ENCODE measurements at regions not wholly inside any gene's neighbourhood (a gene's known extent, or its start where the extent isn't known, plus 50 kb on each side); places are given as distances from the start of the nearest gene placed in this dataset.
"Not testable (repeated sequence)": the region's sequence is repeated elsewhere in the genome, so short reads cannot be mapped to it uniquely, and the experiment has no call there.

DNA sequence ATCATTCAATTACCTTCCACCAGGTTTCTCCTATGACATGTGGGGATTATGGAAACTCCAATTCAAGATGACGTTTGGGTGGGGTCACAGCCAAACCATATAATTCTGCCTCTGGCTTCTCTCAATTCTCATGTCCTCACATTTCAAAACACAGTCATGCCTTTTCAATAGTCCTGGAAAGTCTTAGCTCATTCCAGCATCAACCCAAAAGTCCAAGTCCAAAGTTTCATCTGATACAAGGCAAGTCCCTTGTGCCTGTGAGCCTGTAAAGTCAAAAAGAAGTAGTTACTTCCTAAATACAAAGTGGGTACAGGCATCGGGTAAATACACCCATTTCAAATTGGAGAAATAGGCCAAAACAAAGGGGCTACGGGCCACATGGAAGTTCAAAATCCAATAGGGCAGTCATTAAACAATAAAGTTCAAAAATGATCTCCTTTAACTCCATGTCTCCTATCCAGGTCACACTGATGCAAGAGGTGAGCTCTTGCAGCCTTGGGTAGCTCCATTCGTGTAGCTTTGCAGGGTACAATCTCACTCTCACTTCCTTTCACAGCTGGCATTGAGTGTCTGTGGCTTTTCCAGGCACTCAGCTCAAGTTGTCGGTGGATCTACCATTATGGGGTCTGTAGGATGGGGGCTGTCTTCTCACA, 112.9 kb downstream of the FCRL5 start:
- no peak overlapping the region for H3K27ac ChIP-seq
- TF ChIP-seq, protein P1, sequence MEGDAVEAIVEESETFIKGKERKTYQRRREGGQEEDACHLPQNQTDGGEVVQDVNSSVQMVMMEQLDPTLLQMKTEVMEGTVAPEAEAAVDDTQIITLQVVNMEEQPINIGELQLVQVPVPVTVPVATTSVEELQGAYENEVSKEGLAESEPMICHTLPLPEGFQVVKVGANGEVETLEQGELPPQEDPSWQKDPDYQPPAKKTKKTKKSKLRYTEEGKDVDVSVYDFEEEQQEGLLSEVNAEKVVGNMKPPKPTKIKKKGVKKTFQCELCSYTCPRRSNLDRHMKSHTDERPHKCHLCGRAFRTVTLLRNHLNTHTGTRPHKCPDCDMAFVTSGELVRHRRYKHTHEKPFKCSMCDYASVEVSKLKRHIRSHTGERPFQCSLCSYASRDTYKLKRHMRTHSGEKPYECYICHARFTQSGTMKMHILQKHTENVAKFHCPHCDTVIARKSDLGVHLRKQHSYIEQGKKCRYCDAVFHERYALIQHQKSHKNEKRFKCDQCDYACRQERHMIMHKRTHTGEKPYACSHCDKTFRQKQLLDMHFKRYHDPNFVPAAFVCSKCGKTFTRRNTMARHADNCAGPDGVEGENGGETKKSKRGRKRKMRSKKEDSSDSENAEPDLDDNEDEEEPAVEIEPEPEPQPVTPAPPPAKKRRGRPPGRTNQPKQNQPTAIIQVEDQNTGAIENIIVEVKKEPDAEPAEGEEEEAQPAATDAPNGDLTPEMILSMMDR (IDR thresholded peaks at IDR 0.05) = no peak
- no peak for TF ChIP-seq ZFX (IDR thresholded peaks at IDR 0.05; ENCODE audit: borderline replicate concordance)

DNA sequence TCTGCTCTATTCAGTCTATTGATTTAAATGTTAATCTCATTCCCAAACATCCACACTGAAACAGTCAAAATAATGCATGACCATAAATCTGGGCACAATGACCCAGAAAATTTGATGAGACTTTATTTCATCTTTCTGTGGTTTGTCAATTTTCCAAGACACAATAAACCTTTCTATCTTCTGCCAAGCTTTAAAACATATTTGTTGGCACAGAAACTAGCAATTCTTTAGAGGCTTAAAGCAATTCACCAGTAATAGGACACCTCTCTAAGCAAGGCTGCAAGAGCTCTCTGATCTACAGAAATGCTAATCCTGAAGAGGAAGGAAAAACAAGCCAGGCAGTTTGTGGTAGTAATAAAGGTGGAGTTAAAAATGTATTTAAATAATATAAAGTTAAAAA, 113.7 kb downstream of the FCRL5 start:
- TF ChIP-seq, protein P1 (IDR thresholded peaks at IDR 0.05) = no peak
- TF ChIP-seq ZFX (IDR thresholded peaks at IDR 0.05; ENCODE audit: borderline replicate concordance) = no peak
- H3K27ac ChIP-seq = no peak overlapping the region

DNA sequence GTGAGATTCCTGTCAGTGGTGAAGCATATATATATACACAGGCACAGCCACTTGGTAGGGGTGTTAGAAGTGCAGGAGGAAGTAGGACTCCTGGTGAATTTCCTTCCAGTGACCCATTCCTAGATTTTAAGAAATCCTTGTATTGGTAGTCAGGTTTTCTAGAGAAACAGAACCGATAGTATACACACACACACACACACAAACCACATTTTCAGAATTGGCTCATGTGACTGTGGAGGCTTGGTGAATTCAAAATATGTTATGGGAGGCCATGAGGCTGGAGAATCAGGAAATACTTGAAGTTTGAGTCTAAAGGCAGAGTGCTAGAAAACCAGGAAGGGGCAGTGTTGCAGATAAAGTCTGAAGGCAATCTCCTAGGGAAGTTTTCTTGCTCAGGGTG, 114.2 kb downstream of the FCRL5 start:
- TF ChIP-seq, protein P1 (IDR thresholded peaks at IDR 0.05) = no peak
- TF ChIP-seq ZFX (IDR thresholded peaks at IDR 0.05; ENCODE audit: borderline replicate concordance) = no peak
- H3K27ac ChIP-seq = no peak overlapping the region

DNA sequence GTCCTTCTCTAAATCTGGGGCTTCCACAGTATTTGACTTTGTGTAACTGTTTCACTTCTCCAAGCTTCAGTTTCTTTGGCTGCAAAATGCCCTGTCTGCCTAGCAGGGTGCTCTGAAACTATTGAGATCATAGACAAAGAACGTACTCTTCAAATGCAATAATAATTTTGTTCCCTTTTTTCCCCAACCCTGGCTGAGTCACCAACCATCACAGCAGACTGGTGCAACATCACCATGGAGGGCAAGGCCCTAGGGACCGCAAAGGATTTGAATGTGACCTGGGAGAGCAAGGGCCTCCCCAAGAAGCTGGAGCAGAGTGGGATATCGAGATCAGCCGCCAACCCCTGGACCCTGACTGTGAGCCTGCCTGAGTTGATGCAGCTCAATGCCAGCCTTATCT, 115.0 kb downstream of the FCRL5 start:
- H3K27ac ChIP-seq = no peak overlapping the region
- no peak for TF ChIP-seq ZFX (IDR thresholded peaks at IDR 0.05; ENCODE audit: borderline replicate concordance)
- TF ChIP-seq, protein P1 (IDR thresholded peaks at IDR 0.05) = no peak

DNA sequence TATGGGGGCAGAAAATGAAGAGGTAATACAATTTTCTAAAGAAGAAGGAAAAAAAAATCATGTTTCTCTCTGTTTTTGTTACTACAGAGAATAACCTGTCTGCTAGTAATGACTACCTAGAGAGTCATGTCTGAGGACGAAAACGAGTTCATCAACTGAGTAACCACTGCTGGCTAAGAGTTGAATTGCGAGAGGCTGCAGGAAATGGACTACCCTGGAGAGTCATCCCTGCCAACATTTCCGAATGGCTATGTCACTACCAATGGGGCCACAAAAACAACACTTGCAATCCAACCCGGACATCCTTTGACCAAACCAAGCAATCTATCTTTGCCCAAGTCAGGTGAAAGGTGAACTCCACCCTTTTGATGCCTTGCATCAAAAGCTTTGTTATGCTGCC, 120.6 kb downstream of the FCRL5 start:
- no peak for TF ChIP-seq ZFX (IDR thresholded peaks at IDR 0.05; ENCODE audit: borderline replicate concordance)
- TF ChIP-seq, protein P1 (IDR thresholded peaks at IDR 0.05) = no peak
- H3K27ac ChIP-seq = no peak overlapping the region

DNA sequence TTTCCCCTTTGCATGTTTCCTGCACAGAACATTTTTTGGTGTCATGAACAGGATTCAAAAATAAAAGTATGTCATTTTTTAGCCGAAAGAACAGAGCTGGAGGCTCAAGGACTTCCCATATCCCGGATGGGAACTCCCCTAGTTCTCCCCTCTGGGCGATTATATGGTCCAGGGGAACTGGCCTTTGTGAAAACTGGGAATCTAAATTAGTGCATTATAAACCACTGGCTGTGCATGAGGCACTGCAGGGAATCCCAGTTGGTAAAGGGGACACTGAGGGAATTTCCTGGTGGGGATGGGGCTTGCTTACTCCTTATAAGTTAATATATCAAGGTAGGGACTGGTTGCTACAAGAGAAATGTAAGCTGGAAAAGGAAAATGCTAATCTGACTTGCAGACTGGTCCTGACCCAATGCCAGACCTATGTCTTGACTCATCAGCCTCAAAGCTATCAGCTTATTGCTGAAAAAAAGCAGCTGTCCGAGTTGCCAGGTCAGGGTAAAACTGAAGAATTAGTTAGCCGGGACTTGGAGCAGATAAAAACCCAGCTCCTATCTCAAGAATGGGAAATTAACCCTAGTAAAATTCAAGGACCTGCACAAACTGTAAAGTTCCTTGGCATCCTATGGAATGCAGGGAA, 122.6 kb downstream of the FCRL5 start:
- no peak for TF ChIP-seq ZFX (IDR thresholded peaks at IDR 0.05; ENCODE audit: borderline replicate concordance)

DNA sequence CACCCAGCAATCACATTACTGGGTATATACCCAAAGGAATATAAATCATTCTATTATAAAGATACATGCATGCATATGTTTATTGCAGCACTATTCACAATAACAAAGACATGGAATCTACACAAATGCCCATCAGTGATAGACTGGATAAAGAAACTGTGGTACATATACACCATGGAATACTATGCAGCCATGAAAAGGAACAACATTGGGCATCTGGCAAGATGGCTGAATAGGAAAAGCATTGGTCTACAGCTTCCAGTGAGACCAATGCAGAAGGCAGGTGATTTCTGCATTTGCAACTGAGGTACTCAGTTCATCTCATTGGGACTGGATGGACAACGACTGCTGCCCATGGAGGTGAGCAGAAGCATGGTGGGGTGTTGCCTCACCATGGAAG, 128.6 kb downstream of the FCRL5 start:
- H3K27ac ChIP-seq = not testable (repeated sequence)

More for the DNA sequence above, 122.6 kb downstream of the FCRL5 start:
- H3K27ac ChIP-seq = no peak overlapping the region

DNA sequence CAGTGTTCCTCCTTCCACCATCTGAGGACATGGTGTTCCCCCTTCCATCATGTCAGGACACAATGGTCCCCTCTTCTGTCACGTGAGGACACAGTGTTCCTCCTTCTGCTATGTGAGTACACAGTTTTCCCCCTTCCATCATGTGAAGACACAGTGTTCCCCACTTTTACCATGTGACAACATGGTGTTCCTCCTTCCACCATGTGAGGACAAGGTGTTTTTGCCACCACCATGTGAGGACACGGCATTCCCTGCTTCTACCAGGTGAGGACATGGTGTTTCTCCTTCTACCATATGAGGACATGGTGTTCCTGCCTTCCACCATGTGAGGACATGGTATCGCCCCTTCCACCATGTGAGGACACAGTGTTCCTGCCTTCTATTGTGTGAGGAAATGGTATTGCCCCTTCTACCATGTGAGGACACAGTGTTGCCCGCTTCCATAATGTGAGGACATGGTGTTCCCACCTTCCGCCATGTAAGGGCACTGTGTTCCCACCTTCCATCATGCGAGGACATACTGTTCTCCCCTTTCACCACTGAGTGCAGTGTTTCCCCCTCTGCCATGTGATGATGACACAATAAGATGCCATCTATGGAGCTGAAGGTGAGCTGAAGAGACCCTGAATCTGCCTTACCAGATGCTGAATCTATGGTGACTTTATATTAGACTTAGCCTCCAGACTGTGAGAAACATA, 132.3 kb downstream of the FCRL5 start:
- no peak for TF ChIP-seq ZFX (IDR thresholded peaks at IDR 0.05; ENCODE audit: borderline replicate concordance)
- TF ChIP-seq, protein P1 (IDR thresholded peaks at IDR 0.05) = no peak
- no peak overlapping the region for H3K27ac ChIP-seq

Measured in 22Rv1 (cell line).